ENCODE measurements at regions not wholly inside any gene's neighbourhood (a gene's known extent, or its start where the extent isn't known, plus 50 kb on each side); places are given as distances from the start of the nearest gene placed in this dataset.

- ATAC-seq, result no peak
- no peak for TF ChIP-seq ZNF565 (CRISPR knock-in tag; conservative IDR thresholded peaks at IDR 0.05; ENCODE audit: low read depth)
Observed at GRCh38 chr10:89138755-89139490, 68.2 kb downstream of the CH25H start.

- no peak for ATAC-seq
- no peak for TF ChIP-seq SNAI2 (CRISPR knock-in tag; IDR thresholded peaks at IDR 0.05)
- no peak for TF ChIP-seq ZFP30 (CRISPR knock-in tag; IDR thresholded peaks at IDR 0.05)
- TF ChIP-seq TSHZ2 (CRISPR knock-in tag; IDR thresholded peaks at IDR 0.05), result no peak
- no peak for TF ChIP-seq ZNF565 (CRISPR knock-in tag; conservative IDR thresholded peaks at IDR 0.05; ENCODE audit: low read depth)
- no peak for TF ChIP-seq POU6F1 (CRISPR knock-in tag; IDR thresholded peaks at IDR 0.05; ENCODE audit: borderline replicate concordance, low read depth)
- TF ChIP-seq ZNF8 (CRISPR knock-in tag; IDR thresholded peaks at IDR 0.05), result no peak
- TF ChIP-seq ZFP3 (CRISPR knock-in tag; IDR thresholded peaks at IDR 0.05), result no peak
- TF ChIP-seq PATZ1 (CRISPR knock-in tag; IDR thresholded peaks at IDR 0.05; ENCODE audit: borderline replicate concordance), result no peak
- no peak for TF ChIP-seq TOX (CRISPR knock-in tag; IDR thresholded peaks at IDR 0.05; ENCODE audit: borderline replicate concordance)
- no peak for TF ChIP-seq TCF4 (CRISPR knock-in tag; IDR thresholded peaks at IDR 0.05; ENCODE audit: borderline replicate concordance)
- no peak for TF ChIP-seq CSRNP3 (CRISPR knock-in tag; IDR thresholded peaks at IDR 0.05)
- TF ChIP-seq BACH2 (CRISPR knock-in tag; IDR thresholded peaks at IDR 0.05; ENCODE audit: borderline replicate concordance), result no peak
- TF ChIP-seq RARB (CRISPR knock-in tag; IDR thresholded peaks at IDR 0.05), result no peak
- no peak for TF ChIP-seq GLIS3 (CRISPR knock-in tag; IDR thresholded peaks at IDR 0.05)
- no peak for TF ChIP-seq CSDC2 (CRISPR knock-in tag; IDR thresholded peaks at IDR 0.05)
Observed at GRCh38 chr10:89134963-89135362, 72.2 kb downstream of the CH25H start.

- ATAC-seq, result no peak
- TF ChIP-seq OSR1 (CRISPR knock-in tag; IDR thresholded peaks at IDR 0.05) (no peak), TCF4 (CRISPR knock-in tag; IDR thresholded peaks at IDR 0.05; ENCODE audit: borderline replicate concordance) (peak; percentile 61; the same call in 1 of the 2 replicates)
Observed at GRCh38 chr10:89129911-89130310, 77.2 kb downstream of the CH25H start.

GRCh38 chr10:89122433-89123051 lies 84.6 kb downstream of the CH25H start:
- ATAC-seq, result no peak
- TF ChIP-seq ZFP30 (CRISPR knock-in tag; IDR thresholded peaks at IDR 0.05) (no peak), ESRRG (CRISPR knock-in tag; IDR thresholded peaks at IDR 0.05) (no peak), TOX (CRISPR knock-in tag; IDR thresholded peaks at IDR 0.05; ENCODE audit: borderline replicate concordance) (no peak), ZFP3 (CRISPR knock-in tag; IDR thresholded peaks at IDR 0.05) (no peak), CSRNP3 (CRISPR knock-in tag; IDR thresholded peaks at IDR 0.05) (no peak), ZNF8 (CRISPR knock-in tag; IDR thresholded peaks at IDR 0.05) (no peak), CREB5 (CRISPR knock-in tag; IDR thresholded peaks at IDR 0.05; ENCODE audit: low read depth) (no peak), GLIS3 (CRISPR knock-in tag; IDR thresholded peaks at IDR 0.05) (no peak), TCF4 (CRISPR knock-in tag; IDR thresholded peaks at IDR 0.05; ENCODE audit: borderline replicate concordance) (no peak), OSR1 (CRISPR knock-in tag; IDR thresholded peaks at IDR 0.05) (no peak), BACH2 (CRISPR knock-in tag; IDR thresholded peaks at IDR 0.05; ENCODE audit: borderline replicate concordance) (no peak), ZNF565 (CRISPR knock-in tag; conservative IDR thresholded peaks at IDR 0.05; ENCODE audit: low read depth) (no peak), ISL1 (CRISPR knock-in tag; IDR thresholded peaks at IDR 0.05) (no peak)

All from SK-N-SH treated with all-trans-retinoic acid at 6 μM for 48 hours (cell line).